ENCODE measurements at regions not wholly inside any gene's neighbourhood (a gene's known extent, or its start where the extent isn't known, plus 50 kb on each side); places are given as distances from the start of the nearest gene placed in this dataset.

DNA sequence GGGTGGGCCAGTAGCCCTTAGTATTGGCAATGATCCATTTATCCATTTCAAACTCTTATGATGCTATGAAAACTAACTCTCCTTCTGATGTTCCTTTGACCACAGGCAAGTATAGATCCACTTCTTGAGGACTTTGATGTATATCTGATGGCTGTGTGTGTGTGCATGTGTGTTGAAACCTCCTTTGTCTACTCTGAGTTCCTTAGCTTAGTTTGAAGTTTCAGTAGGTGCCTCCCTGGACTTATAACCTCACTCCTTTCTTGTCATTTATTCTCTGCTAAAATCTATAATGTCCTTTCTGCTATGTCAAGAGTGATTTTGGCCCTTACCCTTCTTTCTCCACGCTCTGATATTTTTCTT is 409.3 kb downstream of the PRDM2 start:
- dilution Hi-C loops (cut with MboI; ENCODE audit: extremely low pct_ligation_motif_present, low sequenced_read_pairs): no loop called here
- Histone ChIP-seq H3K79me2 (ENCODE audit: control insufficient read depth, insufficient read depth, low read length) (no peaks in the 10 kb centered on the region), H3K4me2 (ENCODE audit: control insufficient read depth, extremely low read depth, insufficient read depth, low read depth, low read length) (no peak overlapping the region), H2AFZ (ENCODE audit: control insufficient read depth, low read length) (no peak overlapping the region), H4K20me1 (ENCODE audit: control insufficient read depth, extremely low read depth, insufficient read depth, low read length) (no peaks in the 10 kb centered on the region), H3K9me1 (ENCODE audit: control insufficient read depth, extremely low read depth, insufficient read depth, low read length) (no peaks in the 10 kb centered on the region), H3K36me3 (ENCODE audit: control insufficient read depth in 2 of 2, extremely low read depth in 1 of 2, insufficient read depth in 2 of 2, low read length in 2 of 2) (no peaks in the 10 kb centered on the region), H3K27me3 (ENCODE audit: control insufficient read depth, extremely low read depth, insufficient read depth, low read length) (peaks cover 3% of the 10 kb centered on the region), H3K4me1 (ENCODE audit: control insufficient read depth, extremely low read depth, insufficient read depth, low read length) (peaks cover 2% of the 10 kb centered on the region), H3K9ac (ENCODE audit: control insufficient read depth, extremely low read depth, insufficient read depth, low read length) (no peak overlapping the region), H3K27ac (ENCODE audit: control insufficient read depth, insufficient read depth, low read length) (no peak overlapping the region), H3K4me3 (ENCODE audit: control insufficient read depth in 2 of 3, extremely low read depth in 1 of 3, insufficient read depth in 2 of 3, low read depth in 1 of 3, low read length in 3 of 3) (no peak overlapping the region), H3K9me3 (ENCODE audit: control insufficient read depth, low read depth, low read length) (no peaks in the 10 kb centered on the region)
- DNase-seq (ENCODE audit: low read depth, low spot score): no peak
- no peak for TF ChIP-seq EZH2 (IDR thresholded peaks at IDR 0.05; ENCODE audit: low read length)
- TF ChIP-seq, protein P1, sequence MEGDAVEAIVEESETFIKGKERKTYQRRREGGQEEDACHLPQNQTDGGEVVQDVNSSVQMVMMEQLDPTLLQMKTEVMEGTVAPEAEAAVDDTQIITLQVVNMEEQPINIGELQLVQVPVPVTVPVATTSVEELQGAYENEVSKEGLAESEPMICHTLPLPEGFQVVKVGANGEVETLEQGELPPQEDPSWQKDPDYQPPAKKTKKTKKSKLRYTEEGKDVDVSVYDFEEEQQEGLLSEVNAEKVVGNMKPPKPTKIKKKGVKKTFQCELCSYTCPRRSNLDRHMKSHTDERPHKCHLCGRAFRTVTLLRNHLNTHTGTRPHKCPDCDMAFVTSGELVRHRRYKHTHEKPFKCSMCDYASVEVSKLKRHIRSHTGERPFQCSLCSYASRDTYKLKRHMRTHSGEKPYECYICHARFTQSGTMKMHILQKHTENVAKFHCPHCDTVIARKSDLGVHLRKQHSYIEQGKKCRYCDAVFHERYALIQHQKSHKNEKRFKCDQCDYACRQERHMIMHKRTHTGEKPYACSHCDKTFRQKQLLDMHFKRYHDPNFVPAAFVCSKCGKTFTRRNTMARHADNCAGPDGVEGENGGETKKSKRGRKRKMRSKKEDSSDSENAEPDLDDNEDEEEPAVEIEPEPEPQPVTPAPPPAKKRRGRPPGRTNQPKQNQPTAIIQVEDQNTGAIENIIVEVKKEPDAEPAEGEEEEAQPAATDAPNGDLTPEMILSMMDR (optimal IDR thresholded peaks at IDR 0.05 in 1 of 3, IDR thresholded peaks at IDR 0.05 in 1 of 3, conservative IDR thresholded peaks at IDR 0.05 in 1 of 3; ENCODE audit: extremely low read depth in 1 of 3, insufficient read depth in 2 of 3, low read length in 3 of 3): no peak
- no peak for FAIRE-seq

DNA sequence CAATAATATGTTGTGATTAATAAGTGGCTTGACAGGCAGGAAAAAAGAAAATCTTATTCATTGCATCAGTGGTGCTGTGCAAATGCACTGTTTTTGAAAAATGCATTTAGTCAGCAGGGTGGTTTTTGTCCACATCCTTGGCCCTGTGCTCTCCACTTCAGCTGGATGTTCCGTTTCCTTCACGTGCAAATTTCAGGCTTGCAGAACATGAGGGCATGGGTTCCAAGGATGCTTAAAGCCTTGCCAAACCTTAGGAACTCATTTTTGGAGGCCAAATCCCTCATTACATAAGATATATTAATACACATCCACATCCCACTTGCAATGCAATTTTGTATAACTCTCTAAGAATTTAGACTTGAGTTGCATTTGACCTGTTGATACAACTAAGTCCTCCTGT is 410.1 kb downstream of the PRDM2 start:
- H3K4me3 ChIP-seq (ENCODE audit: control insufficient read depth in 2 of 3, extremely low read depth in 1 of 3, insufficient read depth in 2 of 3, low read depth in 1 of 3, low read length in 3 of 3): no peak overlapping the region
- no peak overlapping the region for H2AFZ ChIP-seq (ENCODE audit: control insufficient read depth, low read length)
- H4K20me1 ChIP-seq (ENCODE audit: control insufficient read depth, extremely low read depth, insufficient read depth, low read length): no peaks in the 10 kb centered on the region
- TF ChIP-seq, protein P1 (optimal IDR thresholded peaks at IDR 0.05 in 1 of 3, IDR thresholded peaks at IDR 0.05 in 1 of 3, conservative IDR thresholded peaks at IDR 0.05 in 1 of 3; ENCODE audit: extremely low read depth in 1 of 3, insufficient read depth in 2 of 3, low read length in 3 of 3): no peak
- no peak for TF ChIP-seq EZH2 (IDR thresholded peaks at IDR 0.05; ENCODE audit: low read length)
- no peak overlapping the region for H3K4me2 ChIP-seq (ENCODE audit: control insufficient read depth, extremely low read depth, insufficient read depth, low read depth, low read length)
- no peaks in the 10 kb centered on the region for H3K36me3 ChIP-seq (ENCODE audit: control insufficient read depth in 2 of 2, extremely low read depth in 1 of 2, insufficient read depth in 2 of 2, low read length in 2 of 2)
- no peaks in the 10 kb centered on the region for H3K9me1 ChIP-seq (ENCODE audit: control insufficient read depth, extremely low read depth, insufficient read depth, low read length)
- dilution Hi-C loops (cut with MboI; ENCODE audit: extremely low pct_ligation_motif_present, low sequenced_read_pairs): no loop called here
- H3K79me2 ChIP-seq (ENCODE audit: control insufficient read depth, insufficient read depth, low read length): no peaks in the 10 kb centered on the region
- H3K27ac ChIP-seq (ENCODE audit: control insufficient read depth, insufficient read depth, low read length): no peak overlapping the region
- peaks cover 6% of the 10 kb centered on the region for H3K4me1 ChIP-seq (ENCODE audit: control insufficient read depth, extremely low read depth, insufficient read depth, low read length)
- FAIRE-seq (no peak), DNase-seq (ENCODE audit: low read depth, low spot score) (no peak)
- H3K27me3 ChIP-seq (ENCODE audit: control insufficient read depth, extremely low read depth, insufficient read depth, low read length): peaks cover 3% of the 10 kb centered on the region
- no peak overlapping the region for H3K9ac ChIP-seq (ENCODE audit: control insufficient read depth, extremely low read depth, insufficient read depth, low read length)
- no peaks in the 10 kb centered on the region for H3K9me3 ChIP-seq (ENCODE audit: control insufficient read depth, low read depth, low read length)
